Liver (tissue), 8 donors: ENCODE measurements at regions not wholly inside any gene's neighbourhood (a gene's known extent, or its start where the extent isn't known, plus 50 kb on each side); places are given as distances from the start of the nearest gene placed in this dataset.

Experiments
- DNase-seq: peaks from one replicate; pipeline ENCODE4 v3.0.0-alpha.2; 2017; ENCODE audit warnings: low spot score
- H3K27ac ChIP-seq, 2 donors: one replicate each; pipeline ENCODE4 v1.7.0; 2013; ENCODE audit warnings: inconsistent platforms in 2 of 2, low read length in 2 of 2, control low read depth in 1 of 2, low read depth in 1 of 2, mild to moderate bottlenecking in 1 of 2
- H3K27me3 ChIP-seq, 4 donors: one replicate each; pipeline versions ENCODE4 v1.6.1 to v1.7.0; 2013; ENCODE audit warnings: low read length in 3 of 4, inconsistent platforms in 1 of 4, mild to moderate bottlenecking in 1 of 4, moderate library complexity in 1 of 4; ENCODE audit not compliant: control insufficient read depth in 4 of 4, insufficient read depth in 4 of 4
- H3K36me3 ChIP-seq, 4 donors: one replicate each; pipeline versions ENCODE4 v1.6.1 to v1.7.0; 2013; ENCODE audit warnings: low read length in 3 of 4, mild to moderate bottlenecking in 3 of 4, low read depth in 1 of 4, moderate library complexity in 1 of 4; ENCODE audit not compliant: control insufficient read depth in 4 of 4, insufficient read depth in 3 of 4
- H3K4me1 ChIP-seq, 4 donors: one replicate each; pipeline versions ENCODE4 v1.6.1 to v1.7.0; 2013; ENCODE audit warnings: low read length in 3 of 4, mild to moderate bottlenecking in 3 of 4, moderate library complexity in 1 of 4; ENCODE audit not compliant: control insufficient read depth in 4 of 4, insufficient read depth in 4 of 4
- H3K4me3 ChIP-seq, 3 donors: one replicate each; pipeline versions ENCODE4 v1.6.1 to v1.7.0; 2013; ENCODE audit warnings: low read length in 3 of 3, control low read depth in 1 of 3, low read depth in 1 of 3, mild to moderate bottlenecking in 1 of 3
- H3K9ac ChIP-seq, 2 donors: one replicate each; pipeline ENCODE4 v1.7.0; 2013; ENCODE audit warnings: low read length in 2 of 2, mild to moderate bottlenecking in 2 of 2, moderate library complexity in 2 of 2, control low read depth in 1 of 2, low read depth in 1 of 2
- H3K9me3 ChIP-seq, 4 donors: one replicate each; pipeline versions ENCODE4 v1.6.1 to v1.7.0; 2013; ENCODE audit warnings: low read length in 3 of 4; ENCODE audit not compliant: control insufficient read depth in 4 of 4
- ATF3 ChIP-seq: IDR thresholded peaks from 2 replicates; pipeline ENCODE4 v1.6.1; 2016; ENCODE audit warnings: antibody characterized with exemption
- CTCF ChIP-seq: fragments of 150-350 bp; IDR thresholded peaks from 2 replicates; pipeline ENCODE4 v1.5.1; 2017; ENCODE audit warnings: improper control_type of control experiment, low read depth, low read length; ENCODE audit not compliant: missing input control
- EGR1 ChIP-seq, 2 donors: IDR thresholded peaks; 2 replicates each; pipeline ENCODE4 v1.6.1; 2016 to 2018; ENCODE audit warnings: antibody characterized with exemption in 2 of 2, low read depth in 2 of 2
- FOXA1 ChIP-seq: IDR thresholded peaks from 2 replicates; pipeline ENCODE4 v1.6.1; 2016; ENCODE audit warnings: antibody characterized with exemption
- FOXA2 ChIP-seq: IDR thresholded peaks from 2 replicates; pipeline ENCODE4 v1.6.1; 2016; ENCODE audit warnings: antibody characterized with exemption
- GABPA ChIP-seq, 2 donors: IDR thresholded peaks in 1 of 2; conservative IDR thresholded peaks in 1 of 2; 2 replicates each; pipeline ENCODE4 v1.6.1; 2016; ENCODE audit warnings: antibody characterized with exemption in 2 of 2, mild to moderate bottlenecking in 1 of 2, moderate library complexity in 1 of 2
- HNF4A ChIP-seq, 2 donors: conservative IDR thresholded peaks; 2 replicates each; pipeline ENCODE4 v1.6.1; 2016; ENCODE audit warnings: antibody characterized with exemption in 2 of 2, mild to moderate bottlenecking in 2 of 2
- HNF4G ChIP-seq: IDR thresholded peaks from 2 replicates; pipeline ENCODE4 v1.6.1; 2016; ENCODE audit warnings: antibody characterized with exemption
- JUND ChIP-seq, 2 donors: IDR thresholded peaks; 2 replicates each; pipeline ENCODE4 v1.6.1; 2016; ENCODE audit warnings: antibody characterized with exemption in 2 of 2
- MAX ChIP-seq: IDR thresholded peaks from 2 replicates; pipeline ENCODE4 v1.6.1; 2016; ENCODE audit warnings: antibody characterized with exemption
- NR2F2 ChIP-seq: IDR thresholded peaks from 2 replicates; pipeline ENCODE4 v1.6.1; 2016; ENCODE audit warnings: antibody characterized with exemption
- REST ChIP-seq: IDR thresholded peaks from 2 replicates; pipeline ENCODE4 v1.6.1; 2016; ENCODE audit warnings: antibody characterized with exemption, mild to moderate bottlenecking
- RXRA ChIP-seq, 2 donors: IDR thresholded peaks; 2 replicates each; pipeline ENCODE4 v1.6.1; 2017 to 2018; ENCODE audit warnings: antibody characterized with exemption in 2 of 2, mild to moderate bottlenecking in 1 of 2
- SP1 ChIP-seq: IDR thresholded peaks from 2 replicates; pipeline ENCODE4 v1.6.1; 2018; ENCODE audit warnings: antibody characterized with exemption, mild to moderate bottlenecking
- TAF1 ChIP-seq: conservative IDR thresholded peaks from 2 replicates; pipeline ENCODE4 v1.6.1; 2016; ENCODE audit warnings: antibody characterized with exemption, mild to moderate bottlenecking
- YY1 ChIP-seq: IDR thresholded peaks from 2 replicates; pipeline ENCODE4 v1.6.1; 2016; ENCODE audit warnings: antibody characterized with exemption, mild to moderate bottlenecking
- ZBTB33 ChIP-seq: IDR thresholded peaks from 2 replicates; pipeline ENCODE4 v1.6.1; 2016; ENCODE audit warnings: antibody characterized with exemption
- WGBS: extraction: QIAGEN DNeasy Blood & Tissue Kit; methylation state at CpG from one replicate; pipeline ENCODE4 v1.1.7; 2013; 5-methylcytosine and 5-hydroxymethylcytosine counted together
- donor health status: healthy.
- donor health status: healthy.
- donor health status: healthy.
- donor health status: healthy.
- donor health status: healthy.

GRCh38 chr4:181939199-181939945 is 303.8 kb upstream of the TENM3 start:
- Histone ChIP-seq H3K27me3 (peaks cover 0 to 3% (median 0%) of the 10 kb centered on the region in 4 donors), H3K36me3 (no peaks in the 10 kb centered on the region), H3K27ac (no peak overlapping the region), H3K4me1 (no peaks in the 10 kb centered on the region), H3K9me3 (no peaks in the 10 kb centered on the region), H3K9ac (no peak overlapping the region), H3K4me3 (no peak overlapping the region)
- no peak for DNase-seq
- TF ChIP-seq NR2F2 (no peak), SP1 (no peak), FOXA1 (no peak), FOXA2 (no peak), ZBTB33 (no peak), ATF3 (no peak), HNF4A (conservative IDR thresholded peaks at IDR 0.05) (no peak), REST (no peak), EGR1 (IDR thresholded peaks at IDR 0.05; ENCODE audit: low read depth in 2 of 2) (no peak), RXRA (IDR thresholded peaks at IDR 0.05) (no peak), JUND (IDR thresholded peaks at IDR 0.05) (no peak), YY1 (no peak), HNF4G (no peak), TAF1 (no peak), CTCF (no peak)
- 73% methylated on average over 15 of the region's 15 CpGs for WGBS

GRCh38 chr4:181944527-181944926 is 298.7 kb upstream of the TENM3 start:
- Histone ChIP-seq H3K27me3 (peaks cover 0 to 1% (median 0%) of the 10 kb centered on the region in 4 donors), H3K9ac (no peak overlapping the region), H3K36me3 (no peaks in the 10 kb centered on the region), H3K27ac (no peak overlapping the region), H3K4me1 (no peaks in the 10 kb centered on the region), H3K4me3 (no peak overlapping the region), H3K9me3 (no peaks in the 10 kb centered on the region)
- TF ChIP-seq SP1 = no peak
- no peak for TF ChIP-seq FOXA1
- no peak for TF ChIP-seq NR2F2
- no peak for TF ChIP-seq RXRA (IDR thresholded peaks at IDR 0.05)
- no peak for TF ChIP-seq JUND (IDR thresholded peaks at IDR 0.05)
- no peak for TF ChIP-seq HNF4A (conservative IDR thresholded peaks at IDR 0.05)
- TF ChIP-seq TAF1 = no peak
- TF ChIP-seq CTCF = no peak
- TF ChIP-seq ZBTB33 = no peak
- no peak for TF ChIP-seq MAX
- TF ChIP-seq GABPA (IDR thresholded peaks at IDR 0.05 in 1 of 2, conservative IDR thresholded peaks at IDR 0.05 in 1 of 2) = no peak
- TF ChIP-seq EGR1 (IDR thresholded peaks at IDR 0.05; ENCODE audit: low read depth in 2 of 2) = no peak
- no peak for TF ChIP-seq ATF3
- WGBS = 75% methylated on average over 8 of the region's 8 CpGs
- no peak for DNase-seq
